AG09319 (cell line): ENCODE measurements at regions not wholly inside any gene's neighbourhood (a gene's known extent, or its start where the extent isn't known, plus 50 kb on each side); places are given as distances from the start of the nearest gene placed in this dataset.

Experiments used
- DNase-seq: peaks from one replicate; pipeline ENCODE4 v3.0.0-alpha.2; 2010; ENCODE audit warnings: low read depth; ENCODE audit errors: extremely low read depth
- CTCF ChIP-seq: IDR thresholded peaks from 2 replicates; pipeline ENCODE4 v1.5.1; 2011; ENCODE audit warnings: low read depth, mild to moderate bottlenecking, inconsistent platforms, low read length, moderate library complexity

GRCh38 chr14:95385701-95386100 is 66.0 kb upstream of the CLMN start:
- TF ChIP-seq CTCF, result no peak
- DNase-seq, result no peak

DNA sequence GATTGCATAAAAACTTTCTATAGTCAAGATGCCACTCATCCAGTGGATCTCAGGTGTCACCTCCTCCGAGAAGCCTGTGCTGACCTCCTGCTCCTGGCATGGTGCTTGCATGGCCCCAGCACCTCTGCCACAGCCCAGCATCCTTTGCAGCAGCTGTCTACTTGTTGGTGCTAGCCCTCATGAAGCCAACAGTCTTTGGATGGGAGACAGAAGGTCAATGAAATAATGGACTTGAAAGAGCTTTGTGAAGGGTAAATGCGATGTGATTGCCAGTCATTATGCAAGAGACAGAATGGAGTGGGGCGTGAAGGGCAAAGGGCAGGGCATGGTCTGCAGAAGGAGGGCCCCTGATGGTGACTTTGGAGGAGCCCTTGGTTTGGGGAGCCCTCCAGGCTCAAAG is 63.0 kb upstream of the CLMN start:
- no peak for TF ChIP-seq CTCF
- no peak for DNase-seq

DNA sequence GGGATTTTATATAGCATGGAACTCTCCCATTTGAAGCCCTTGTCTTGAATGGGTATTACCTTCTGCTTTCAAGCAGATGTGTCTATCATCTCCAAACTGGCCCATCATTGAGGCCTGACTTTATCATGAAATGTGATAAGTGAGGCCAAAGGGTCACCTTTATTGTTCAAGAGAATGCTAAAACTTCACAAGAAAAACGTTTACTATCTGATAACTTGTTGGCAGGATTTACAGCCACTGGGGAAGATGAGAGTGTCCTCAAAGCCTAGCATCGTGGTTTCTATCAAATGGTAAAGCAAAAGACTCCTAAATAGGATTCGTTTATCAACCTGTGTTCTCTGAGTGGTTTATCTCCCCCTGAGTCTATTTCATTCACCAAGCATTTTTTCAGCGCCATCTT is 62.0 kb upstream of the CLMN start:
- DNase-seq, result no peak
- no peak for TF ChIP-seq CTCF

- TF ChIP-seq CTCF, result no peak
- DNase-seq, result no peak
These were observed 60.8 kb upstream of the CLMN start for GRCh38 chr14:95380350-95381042.

DNA sequence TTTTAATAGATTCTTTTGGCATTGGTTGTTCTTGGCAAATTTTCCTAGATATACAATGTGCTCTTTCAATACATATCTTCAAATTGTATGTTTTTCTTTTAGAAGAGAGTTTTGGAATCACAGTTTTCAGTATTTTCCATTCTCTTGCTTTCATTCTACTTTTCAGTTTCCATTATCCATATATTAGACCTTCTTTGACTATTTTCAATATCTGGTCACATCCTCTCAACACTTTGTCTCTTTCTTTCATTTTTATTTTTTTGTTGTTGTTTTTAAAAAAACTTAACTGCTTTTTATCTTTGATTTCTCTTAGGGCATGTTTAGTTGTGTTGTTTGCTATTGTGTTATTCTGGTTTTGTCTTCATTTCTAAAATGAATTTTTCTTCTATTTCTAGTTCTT is 59.9 kb upstream of the CLMN start:
- TF ChIP-seq CTCF, result no peak
- DNase-seq, result no peak

GRCh38 chr14:95375539-95376109 is 55.9 kb upstream of the CLMN start:
- no peak for TF ChIP-seq CTCF
- no peak for DNase-seq

GRCh38 chr14:95374239-95374997 is 54.7 kb upstream of the CLMN start:
- no peak for DNase-seq
- TF ChIP-seq CTCF, result no peak
